ENCODE measurements at regions not wholly inside any gene's neighbourhood (a gene's known extent, or its start where the extent isn't known, plus 50 kb on each side); places are given as distances from the start of the nearest gene placed in this dataset.
"Not testable (repeated sequence)": the region's sequence is repeated elsewhere in the genome, so short reads cannot be mapped to it uniquely, and the experiment has no call there.

DNA sequence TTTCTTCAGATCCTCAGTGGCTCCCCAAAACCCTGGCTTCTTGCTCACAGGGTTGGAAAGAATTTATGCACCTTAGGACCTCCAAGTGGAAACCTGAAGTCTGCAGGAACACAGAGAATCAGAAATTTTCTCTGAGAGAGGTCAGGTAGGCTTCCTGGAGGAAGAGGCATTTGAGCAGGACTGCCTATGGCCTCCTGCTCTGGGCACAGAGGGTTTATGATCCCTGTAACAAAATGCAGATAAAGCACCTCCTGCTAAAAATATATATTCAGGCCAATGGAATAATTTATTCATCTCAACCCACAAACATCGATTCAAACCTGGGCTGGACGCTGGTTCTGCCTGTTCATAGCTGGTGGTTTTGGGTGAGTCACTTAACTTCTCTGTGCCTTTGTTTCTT lies 68.1 kb upstream of the FGF3 start:
- DNase-seq (ENCODE audit: low read depth in 2 of 2), result no peak

DNA sequence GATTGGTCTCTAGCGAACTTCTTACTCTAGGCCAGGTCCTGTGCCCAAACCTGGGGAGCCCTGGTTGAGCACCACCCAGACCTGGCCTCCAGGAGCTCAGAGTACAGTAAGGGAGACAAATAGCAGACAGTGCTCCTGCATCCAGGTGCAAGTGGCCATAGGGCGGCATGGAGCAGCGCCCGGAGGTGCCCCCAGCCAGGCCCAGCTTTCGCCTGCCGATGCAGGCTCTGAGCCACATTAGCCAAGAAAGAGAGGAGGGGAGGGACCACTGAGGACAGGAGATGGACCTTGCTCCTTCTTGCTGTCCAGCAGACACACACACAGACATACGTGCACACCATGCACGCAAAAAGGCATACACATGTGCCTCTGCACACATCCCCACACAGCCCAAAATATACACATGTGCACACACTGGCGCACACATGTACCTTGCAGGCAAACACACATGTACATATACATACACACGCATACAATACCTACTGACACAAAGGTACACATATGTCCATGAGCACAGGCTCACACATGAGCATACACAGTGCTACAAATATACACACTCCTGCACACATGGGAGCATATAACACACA lies 68.7 kb upstream of the FGF3 start:
- DNase-seq (ENCODE audit: low read depth in 2 of 2), result no peak

- DNase-seq (ENCODE audit: low read depth in 2 of 2), result peak; percentile 21 to 46
These were observed 69.4 kb upstream of the FGF3 start for GRCh38 chr11:69888483-69889181.

- DNase-seq (ENCODE audit: low read depth in 2 of 2), result no peak
These were observed 70.4 kb upstream of the FGF3 start for GRCh38 chr11:69889400-69890318.

GRCh38 chr11:69890476-69890875 lies 71.3 kb upstream of the FGF3 start:
- no peak for DNase-seq (ENCODE audit: low read depth in 2 of 2)

DNA sequence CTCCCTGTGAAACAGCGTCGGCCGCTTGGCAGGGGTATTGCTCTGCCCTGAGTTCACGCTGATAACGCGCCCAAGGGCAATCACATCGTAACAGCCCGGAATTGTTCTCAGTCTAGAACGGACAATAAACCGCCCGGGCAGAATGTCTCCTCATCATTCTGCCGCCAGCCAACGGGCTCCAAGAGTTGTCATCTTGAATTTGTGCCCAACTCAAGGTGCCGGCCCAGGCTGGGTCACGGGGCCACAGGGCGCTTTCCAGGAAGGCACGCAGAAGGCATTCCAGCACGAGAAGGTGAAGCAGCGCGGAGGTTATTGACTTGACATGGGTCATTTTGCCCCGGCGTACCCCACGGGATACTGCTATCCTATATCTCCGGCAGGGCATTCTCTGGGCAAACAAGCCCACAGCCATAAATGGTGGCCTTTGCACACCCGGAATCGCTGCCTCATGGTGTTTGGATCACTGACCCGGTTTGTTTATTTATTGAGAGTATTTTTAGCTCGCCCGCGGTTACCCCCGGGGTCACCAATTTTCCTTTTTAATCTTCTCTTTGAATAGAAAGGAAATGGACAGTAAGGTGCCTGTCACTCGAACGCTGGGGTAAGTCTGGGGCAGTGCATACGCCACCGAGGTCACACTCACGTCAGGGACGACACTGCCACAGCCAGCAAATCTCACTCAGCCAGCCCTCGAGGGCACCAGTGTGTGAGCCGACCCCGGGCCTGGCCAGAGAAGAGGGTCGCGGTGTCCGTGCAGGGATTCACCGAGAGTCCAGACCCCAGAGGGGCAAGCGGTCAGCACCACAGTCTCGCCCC lies 72.4 kb upstream of the FGF3 start:
- DNase-seq (ENCODE audit: low read depth in 2 of 2), result no peak

GRCh38 chr11:69892237-69892985 lies 73.2 kb upstream of the FGF3 start:
- no peak for DNase-seq (ENCODE audit: low read depth in 2 of 2)

DNA sequence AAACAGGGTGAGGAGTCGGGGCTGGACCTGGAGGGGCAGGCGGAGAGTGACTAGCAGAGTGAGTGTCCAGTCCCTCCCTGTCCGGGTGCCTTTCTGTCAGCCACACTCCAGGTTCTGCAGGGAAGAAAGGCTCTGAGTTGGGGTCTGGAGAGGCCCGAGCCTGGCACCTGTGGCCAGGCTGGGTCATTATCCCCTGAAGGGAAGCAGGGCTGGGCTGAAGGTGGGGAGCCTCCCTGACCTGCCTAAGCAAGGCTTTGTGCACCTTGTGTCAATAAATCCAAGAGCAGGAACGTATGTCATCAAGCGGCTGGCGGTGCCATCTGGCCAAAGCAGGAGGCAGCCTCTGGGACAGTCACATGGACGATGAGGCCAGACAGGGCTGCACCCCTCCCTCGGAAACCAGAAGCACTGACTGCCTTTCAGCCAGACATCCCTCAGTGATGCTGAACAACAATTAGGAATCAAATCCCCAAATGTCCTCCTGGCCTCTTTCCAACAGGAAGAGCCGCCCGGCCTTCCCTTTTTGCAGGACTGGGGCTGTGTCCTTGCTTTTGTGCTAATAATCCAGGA lies 73.9 kb upstream of the FGF3 start:
- DNase-seq (ENCODE audit: low read depth in 2 of 2), result no peak

GRCh38 chr11:69893631-69894030 lies 74.4 kb upstream of the FGF3 start:
- DNase-seq (ENCODE audit: low read depth in 2 of 2), result no peak

DNA sequence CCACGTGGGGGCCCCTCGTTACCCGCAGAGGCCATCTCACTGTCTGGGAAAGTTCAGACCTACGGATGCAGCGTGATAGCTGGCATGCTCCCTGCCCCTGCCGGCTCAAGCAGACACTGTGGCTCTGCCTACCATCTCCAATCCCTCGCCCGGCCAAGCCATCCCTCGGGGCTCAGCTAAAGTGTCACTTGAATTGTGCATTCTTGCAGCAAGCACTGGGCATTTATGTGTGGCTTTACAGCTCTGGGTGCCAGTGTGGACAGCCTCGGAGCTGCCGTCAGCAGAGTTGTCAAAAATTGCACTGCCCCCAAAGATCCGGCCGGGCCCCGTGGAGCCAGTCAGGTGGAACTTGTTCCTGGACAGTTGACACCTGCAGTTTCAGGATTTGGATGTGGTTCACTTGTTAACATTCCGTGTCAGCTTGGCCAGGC lies 75.0 kb upstream of the FGF3 start:
- DNase-seq (ENCODE audit: low read depth in 2 of 2), result no peak

- DNase-seq (ENCODE audit: low read depth in 2 of 2), result no peak
These were observed 75.4 kb upstream of the FGF3 start for GRCh38 chr11:69894648-69895047.

DNA sequence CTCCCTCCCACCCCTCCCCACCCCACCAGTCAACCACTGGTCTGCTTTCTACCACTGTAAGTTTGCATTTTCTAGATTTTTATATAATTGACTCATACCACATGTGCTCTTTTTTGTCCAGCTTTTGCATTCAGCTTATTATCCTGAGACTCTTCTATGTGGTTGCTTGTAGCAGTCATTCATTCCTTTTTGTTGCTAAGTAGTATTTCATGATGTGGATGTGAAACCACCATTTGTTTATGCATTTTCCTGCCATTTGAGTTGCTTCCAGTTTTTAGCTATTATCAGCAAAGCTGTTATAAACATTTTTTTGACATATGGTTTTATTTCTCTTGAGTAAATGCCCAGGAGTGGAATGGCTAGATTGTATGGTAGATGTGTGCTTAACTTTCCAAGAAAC lies 77.0 kb upstream of the FGF3 start:
- DNase-seq (ENCODE audit: low read depth in 2 of 2), result no peak

- DNase-seq (ENCODE audit: low read depth in 2 of 2), result no peak
These were observed 78.9 kb upstream of the FGF3 start for GRCh38 chr11:69898123-69898522.

- DNase-seq (ENCODE audit: low read depth in 2 of 2), result no peak
These were observed 81.0 kb upstream of the FGF3 start for GRCh38 chr11:69899957-69900821.

DNA sequence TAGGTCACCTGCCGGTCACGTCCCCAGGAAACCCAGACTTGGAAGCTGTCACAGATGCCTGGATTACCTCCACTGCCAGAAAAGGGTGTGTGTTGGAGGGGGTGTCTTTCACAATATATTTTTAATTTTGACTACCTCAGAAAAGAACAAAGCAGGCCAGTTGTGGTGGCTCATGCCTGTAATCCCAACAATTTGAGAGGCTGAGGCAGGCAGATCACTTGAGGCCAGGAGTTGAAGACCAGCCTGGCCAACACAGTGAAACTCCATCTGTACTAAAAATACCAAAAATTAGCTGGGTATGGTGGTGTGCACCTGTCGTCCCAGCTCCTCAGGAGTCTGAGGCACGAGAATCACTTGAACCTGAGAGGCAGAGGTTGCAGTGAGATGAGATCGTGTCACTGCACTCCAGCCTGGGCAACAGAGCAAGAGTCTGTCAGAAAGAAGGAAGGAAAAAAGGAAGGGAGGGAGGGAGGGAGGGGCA lies 81.6 kb upstream of the FGF3 start:
- not testable (repeated sequence) for DNase-seq (ENCODE audit: low read depth in 2 of 2)

DNA sequence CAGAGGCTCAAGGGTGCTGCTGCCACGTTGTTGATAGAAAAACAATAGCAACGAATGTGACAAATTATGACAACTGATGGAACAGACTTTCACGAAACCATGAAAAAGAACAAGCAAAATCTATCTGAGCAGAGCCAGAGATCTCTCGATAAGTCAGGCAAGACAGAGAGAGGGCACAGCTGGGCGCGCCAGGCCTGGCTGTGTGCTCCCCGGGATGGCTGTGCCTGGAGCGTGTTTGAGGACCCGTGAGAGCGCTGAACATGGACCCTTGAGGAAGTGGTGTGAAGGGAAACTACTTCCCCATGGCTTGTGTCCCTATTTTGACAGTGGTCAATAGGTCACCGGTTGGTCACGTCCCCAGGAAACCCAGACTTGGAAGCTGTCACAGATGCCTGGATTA lies 83.1 kb upstream of the FGF3 start:
- no peak for DNase-seq (ENCODE audit: low read depth in 2 of 2)

GRCh38 chr11:69903211-69903610 lies 84.0 kb upstream of the FGF3 start:
- DNase-seq (ENCODE audit: low read depth in 2 of 2), result no peak

DNA sequence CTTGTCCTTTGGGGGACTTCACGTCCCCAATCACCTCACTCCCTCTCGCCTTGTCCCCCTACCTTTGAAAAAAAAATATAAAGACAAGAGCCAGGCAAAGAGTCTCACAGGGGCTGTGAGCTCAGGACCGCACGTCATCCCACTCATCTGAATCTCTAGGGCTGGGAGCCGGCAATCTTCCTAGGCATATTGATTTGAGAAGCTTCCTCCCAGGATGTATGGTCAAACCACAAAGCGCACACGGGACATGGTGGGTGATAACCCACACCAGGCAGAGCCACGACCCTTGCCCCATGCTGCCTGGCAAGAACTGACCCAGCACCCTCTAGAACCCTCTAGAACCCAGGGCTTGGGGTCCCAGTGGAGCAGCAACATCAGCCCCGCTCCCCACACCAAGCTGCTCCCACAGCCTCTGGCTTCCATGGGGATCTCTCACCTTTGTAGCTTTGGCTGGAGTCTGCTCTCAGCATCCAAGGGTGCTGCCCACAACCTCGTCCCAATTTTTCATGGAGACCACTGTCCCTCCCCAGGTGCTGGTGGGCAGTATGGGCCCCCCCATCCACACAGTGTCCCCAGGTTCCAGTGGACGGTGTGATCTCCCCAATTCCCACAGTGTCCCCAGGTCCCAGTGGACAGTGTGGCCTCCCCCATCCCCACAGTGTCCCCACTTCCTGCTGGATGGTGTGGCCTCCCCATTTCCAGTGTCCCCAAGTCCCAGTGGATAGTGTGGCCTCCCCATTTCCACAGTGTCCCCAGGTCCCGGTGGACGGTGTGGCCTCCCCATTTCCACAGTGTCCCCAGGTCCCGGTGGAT lies 85.2 kb upstream of the FGF3 start:
- no peak for DNase-seq (ENCODE audit: low read depth in 2 of 2)

Data from stimulated activated CD4-positive, alpha-beta T cell treated with anti-CD3 and anti-CD28 coated beads, Interleukin-1b, Interleukin-23, amount 100 ng/mL, for 1 hour (primary cell).